ENCODE measurements at regions not wholly inside any gene's neighbourhood (a gene's known extent, or its start where the extent isn't known, plus 50 kb on each side); places are given as distances from the start of the nearest gene placed in this dataset.

GRCh38 chr21:14876524-14876840 is 188.3 kb downstream of the NRIP1 start:
- Histone ChIP-seq H3F3A (ENCODE audit: control insufficient read depth, insufficient read depth) (no peaks in the 10 kb centered on the region), H3K4me3 (ENCODE audit: low read length) (no peak overlapping the region), H3K79me2 (ENCODE audit: control insufficient read depth, low read length) (no peaks in the 10 kb centered on the region), H3K9me3 (ENCODE audit: control insufficient read depth, insufficient read depth, low read length) (no peaks in the 10 kb centered on the region), H4K20me1 (ENCODE audit: control insufficient read depth, insufficient read depth, low read depth, low read length) (no peaks in the 10 kb centered on the region), H3K4me2 (ENCODE audit: low read length) (no peak overlapping the region), H3K9me2 (replicated peaks; ENCODE audit: control insufficient read depth, low read length) (no peaks in the 10 kb centered on the region), H3K36me3 (ENCODE audit: control insufficient read depth, low read length) (no peaks in the 10 kb centered on the region), H3K27me3 (ENCODE audit: control insufficient read depth, low read length) (no peaks in the 10 kb centered on the region), H3K27ac (ENCODE audit: low read depth, low read length) (no peak overlapping the region), H3K4me1 (ENCODE audit: control insufficient read depth, low read length) (peaks cover 6% of the 10 kb centered on the region)
- TF ChIP-seq CTCF (IDR thresholded peaks at IDR 0.05; ENCODE audit: low read depth, low read length, poor library complexity, severe bottlenecking) = no peak
- TF ChIP-seq EZH2phosphoT487 (IDR thresholded peaks at IDR 0.05; ENCODE audit: borderline replicate concordance, low read length) = no peak

GRCh38 chr21:14875704-14876523 is 188.9 kb downstream of the NRIP1 start:
- Histone ChIP-seq H3K4me2 (ENCODE audit: low read length) (no peak overlapping the region), H3K9me2 (replicated peaks; ENCODE audit: control insufficient read depth, low read length) (no peaks in the 10 kb centered on the region), H3F3A (ENCODE audit: control insufficient read depth, insufficient read depth) (no peaks in the 10 kb centered on the region), H3K4me1 (ENCODE audit: control insufficient read depth, low read length) (peaks cover 6% of the 10 kb centered on the region), H3K79me2 (ENCODE audit: control insufficient read depth, low read length) (no peaks in the 10 kb centered on the region), H3K27me3 (ENCODE audit: control insufficient read depth, low read length) (no peaks in the 10 kb centered on the region), H3K4me3 (ENCODE audit: low read length) (no peak overlapping the region), H3K9me3 (ENCODE audit: control insufficient read depth, insufficient read depth, low read length) (no peaks in the 10 kb centered on the region), H3K36me3 (ENCODE audit: control insufficient read depth, low read length) (no peaks in the 10 kb centered on the region), H3K27ac (ENCODE audit: low read depth, low read length) (no peak overlapping the region), H4K20me1 (ENCODE audit: control insufficient read depth, insufficient read depth, low read depth, low read length) (no peaks in the 10 kb centered on the region)
- TF ChIP-seq EZH2phosphoT487 (IDR thresholded peaks at IDR 0.05; ENCODE audit: borderline replicate concordance, low read length) (no peak), CTCF (IDR thresholded peaks at IDR 0.05; ENCODE audit: low read depth, low read length, poor library complexity, severe bottlenecking) (no peak)

- no peak overlapping the region for H3K4me3 ChIP-seq (ENCODE audit: low read length)
- H3K27me3 ChIP-seq (ENCODE audit: control insufficient read depth, low read length) = no peaks in the 10 kb centered on the region
- H3K79me2 ChIP-seq (ENCODE audit: control insufficient read depth, low read length) = no peaks in the 10 kb centered on the region
- peaks cover 11% of the 10 kb centered on the region for H3K4me1 ChIP-seq (ENCODE audit: control insufficient read depth, low read length)
- no peaks in the 10 kb centered on the region for H3K9me2 ChIP-seq (replicated peaks; ENCODE audit: control insufficient read depth, low read length)
- no peak overlapping the region for H3K4me2 ChIP-seq (ENCODE audit: low read length)
- no peaks in the 10 kb centered on the region for H3K36me3 ChIP-seq (ENCODE audit: control insufficient read depth, low read length)
- TF ChIP-seq CTCF (IDR thresholded peaks at IDR 0.05; ENCODE audit: low read depth, low read length, poor library complexity, severe bottlenecking) = no peak
- TF ChIP-seq EZH2phosphoT487 (IDR thresholded peaks at IDR 0.05; ENCODE audit: borderline replicate concordance, low read length) = no peak
- no peaks in the 10 kb centered on the region for H4K20me1 ChIP-seq (ENCODE audit: control insufficient read depth, insufficient read depth, low read depth, low read length)
- no peaks in the 10 kb centered on the region for H3K9me3 ChIP-seq (ENCODE audit: control insufficient read depth, insufficient read depth, low read length)
- no peak overlapping the region for H3K27ac ChIP-seq (ENCODE audit: low read depth, low read length)
- no peaks in the 10 kb centered on the region for H3F3A ChIP-seq (ENCODE audit: control insufficient read depth, insufficient read depth)
Observed at GRCh38 chr21:14875186-14875585, 189.6 kb downstream of the NRIP1 start.
